ENCODE measurements at regions not wholly inside any gene's neighbourhood (a gene's known extent, or its start where the extent isn't known, plus 50 kb on each side); places are given as distances from the start of the nearest gene placed in this dataset.

DNA sequence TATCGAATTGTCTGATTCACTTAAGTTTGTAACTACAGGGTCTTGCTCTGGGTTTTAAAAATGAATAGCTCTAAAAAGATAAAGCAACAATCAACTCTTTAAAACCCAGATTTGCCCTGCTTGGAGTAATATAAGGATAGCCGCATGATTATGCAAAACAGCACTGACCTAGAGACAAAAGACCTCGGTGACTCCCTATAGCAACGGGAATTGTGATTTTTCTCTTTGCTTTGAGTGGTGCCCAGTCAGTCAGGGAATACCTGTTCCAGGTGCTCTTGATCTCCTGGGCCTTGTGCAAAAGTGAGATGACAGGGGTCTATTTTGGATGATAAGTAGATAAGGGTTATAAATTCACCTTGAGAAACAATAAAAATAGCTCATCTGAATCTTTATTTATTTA is 336.3 kb upstream of the NOX3 start (continued):
- TF ChIP-seq, protein P1, sequence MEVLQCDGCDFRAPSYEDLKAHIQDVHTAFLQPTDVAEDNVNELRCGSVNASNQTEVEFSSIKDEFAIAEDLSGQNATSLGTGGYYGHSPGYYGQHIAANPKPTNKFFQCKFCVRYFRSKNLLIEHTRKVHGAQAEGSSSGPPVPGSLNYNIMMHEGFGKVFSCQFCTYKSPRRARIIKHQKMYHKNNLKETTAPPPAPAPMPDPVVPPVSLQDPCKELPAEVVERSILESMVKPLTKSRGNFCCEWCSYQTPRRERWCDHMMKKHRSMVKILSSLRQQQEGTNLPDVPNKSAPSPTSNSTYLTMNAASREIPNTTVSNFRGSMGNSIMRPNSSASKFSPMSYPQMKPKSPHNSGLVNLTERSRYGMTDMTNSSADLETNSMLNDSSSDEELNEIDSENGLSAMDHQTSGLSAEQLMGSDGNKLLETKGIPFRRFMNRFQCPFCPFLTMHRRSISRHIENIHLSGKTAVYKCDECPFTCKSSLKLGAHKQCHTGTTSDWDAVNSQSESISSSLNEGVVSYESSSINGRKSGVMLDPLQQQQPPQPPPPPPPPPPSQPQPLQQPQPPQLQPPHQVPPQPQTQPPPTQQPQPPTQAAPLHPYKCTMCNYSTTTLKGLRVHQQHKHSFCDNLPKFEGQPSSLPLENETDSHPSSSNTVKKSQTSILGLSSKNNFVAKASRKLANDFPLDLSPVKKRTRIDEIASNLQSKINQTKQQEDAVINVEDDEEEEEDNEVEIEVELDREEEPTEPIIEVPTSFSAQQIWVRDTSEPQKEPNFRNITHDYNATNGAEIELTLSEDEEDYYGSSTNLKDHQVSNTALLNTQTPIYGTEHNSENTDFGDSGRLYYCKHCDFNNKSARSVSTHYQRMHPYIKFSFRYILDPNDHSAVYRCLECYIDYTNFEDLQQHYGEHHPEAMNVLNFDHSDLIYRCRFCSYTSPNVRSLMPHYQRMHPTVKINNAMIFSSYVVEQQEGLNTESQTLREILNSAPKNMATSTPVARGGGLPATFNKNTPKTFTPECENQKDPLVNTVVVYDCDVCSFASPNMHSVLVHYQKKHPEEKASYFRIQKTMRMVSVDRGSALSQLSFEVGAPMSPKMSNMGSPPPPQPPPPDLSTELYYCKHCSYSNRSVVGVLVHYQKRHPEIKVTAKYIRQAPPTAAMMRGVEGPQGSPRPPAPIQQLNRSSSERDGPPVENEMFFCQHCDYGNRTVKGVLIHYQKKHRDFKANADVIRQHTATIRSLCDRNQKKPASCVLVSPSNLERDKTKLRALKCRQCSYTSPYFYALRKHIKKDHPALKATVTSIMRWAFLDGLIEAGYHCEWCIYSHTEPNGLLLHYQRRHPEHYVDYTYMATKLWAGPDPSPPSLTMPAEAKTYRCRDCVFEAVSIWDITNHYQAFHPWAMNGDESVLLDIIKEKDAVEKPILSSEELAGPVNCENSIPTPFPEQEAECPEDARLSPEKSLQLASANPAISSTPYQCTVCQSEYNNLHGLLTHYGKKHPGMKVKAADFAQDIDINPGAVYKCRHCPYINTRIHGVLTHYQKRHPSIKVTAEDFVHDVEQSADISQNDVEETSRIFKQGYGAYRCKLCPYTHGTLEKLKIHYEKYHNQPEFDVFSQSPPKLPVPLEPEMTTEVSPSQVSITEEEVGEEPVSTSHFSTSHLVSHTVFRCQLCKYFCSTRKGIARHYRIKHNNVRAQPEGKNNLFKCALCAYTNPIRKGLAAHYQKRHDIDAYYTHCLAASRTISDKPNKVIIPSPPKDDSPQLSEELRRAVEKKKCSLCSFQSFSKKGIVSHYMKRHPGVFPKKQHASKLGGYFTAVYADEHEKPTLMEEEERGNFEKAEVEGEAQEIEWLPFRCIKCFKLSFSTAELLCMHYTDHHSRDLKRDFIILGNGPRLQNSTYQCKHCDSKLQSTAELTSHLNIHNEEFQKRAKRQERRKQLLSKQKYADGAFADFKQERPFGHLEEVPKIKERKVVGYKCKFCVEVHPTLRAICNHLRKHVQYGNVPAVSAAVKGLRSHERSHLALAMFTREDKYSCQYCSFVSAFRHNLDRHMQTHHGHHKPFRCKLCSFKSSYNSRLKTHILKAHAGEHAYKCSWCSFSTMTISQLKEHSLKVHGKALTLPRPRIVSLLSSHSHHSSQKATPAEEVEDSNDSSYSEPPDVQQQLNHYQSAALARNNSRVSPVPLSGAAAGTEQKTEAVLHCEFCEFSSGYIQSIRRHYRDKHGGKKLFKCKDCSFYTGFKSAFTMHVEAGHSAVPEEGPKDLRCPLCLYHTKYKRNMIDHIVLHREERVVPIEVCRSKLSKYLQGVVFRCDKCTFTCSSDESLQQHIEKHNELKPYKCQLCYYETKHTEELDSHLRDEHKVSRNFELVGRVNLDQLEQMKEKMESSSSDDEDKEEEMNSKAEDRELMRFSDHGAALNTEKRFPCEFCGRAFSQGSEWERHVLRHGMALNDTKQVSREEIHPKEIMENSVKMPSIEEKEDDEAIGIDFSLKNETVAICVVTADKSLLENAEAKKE (CRISPR knock-in tag; IDR thresholded peaks at IDR 0.05) = no peak

DNA sequence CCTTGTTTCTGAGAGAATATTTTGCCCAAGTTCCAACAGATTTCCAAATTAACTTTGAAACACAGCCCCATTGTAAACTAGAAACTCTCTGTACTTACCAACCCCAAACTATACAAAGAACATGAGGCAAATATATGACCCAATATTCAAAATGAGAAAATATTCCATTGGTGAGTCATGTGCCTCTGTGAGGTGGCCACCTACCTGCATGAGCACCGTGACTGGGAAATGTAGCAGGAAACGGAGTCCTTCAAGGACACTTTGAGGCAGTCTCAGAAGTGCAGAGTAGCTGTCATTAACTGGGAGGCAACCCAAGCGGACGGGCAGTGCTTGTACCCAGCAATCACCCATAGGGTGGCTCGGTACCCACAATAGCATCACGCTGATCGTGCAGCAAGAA is 335.5 kb upstream of the NOX3 start:
- H3F3A ChIP-seq (replicated peaks; ENCODE audit: low read depth) = no peaks in the 10 kb centered on the region
- Mint-ChIP-seq H3K4me3 (no peak overlapping the region), H3K27me3 (ENCODE audit: insufficient read depth, low read depth, poor library complexity) (no peaks in the 10 kb centered on the region), H3K36me3 (ENCODE audit: low read depth) (peaks cover 36% of the 10 kb centered on the region), H3K9me3 (peaks cover 41% of the 10 kb centered on the region), H3K27ac (no peak overlapping the region), H3K4me1 (peaks cover 6% of the 10 kb centered on the region; the same call in 2 of the 3 replicates)
- no peaks in the 10 kb centered on the region for H4K20me1 ChIP-seq (replicated peaks; ENCODE audit: insufficient read depth)
- no peaks in the 10 kb centered on the region for H3K27me3 ChIP-seq (ENCODE audit: insufficient read depth)
- DNase-seq (ENCODE audit: low spot score) (no peak), ATAC-seq (no peak)
- no peaks in the 10 kb centered on the region for H3K79me2 ChIP-seq (replicated peaks; ENCODE audit: insufficient read depth)
- no peak overlapping the region for H3K27ac ChIP-seq (ENCODE audit: low read depth)
- H3K9me2 ChIP-seq (ENCODE audit: insufficient read depth) = no peaks in the 10 kb centered on the region
- H3K36me3 ChIP-seq (ENCODE audit: insufficient read depth) = no peaks in the 10 kb centered on the region
- no peaks in the 10 kb centered on the region for H3K4me1 ChIP-seq (ENCODE audit: insufficient read depth)
- H2AFZ ChIP-seq = peak overlapping the region; percentile 61; the same call in 1 of the 2 replicates
- H3K4me3 ChIP-seq = no peak overlapping the region
- no peak overlapping the region for H3K4me2 ChIP-seq
- TF ChIP-seq JUNB (IDR thresholded peaks at IDR 0.05; ENCODE audit: unreplicated experiment) (no peak), CREB1 (CRISPR knock-in tag; IDR thresholded peaks at IDR 0.05; ENCODE audit: low read depth) (no peak), EZH2phosphoT487 (IDR thresholded peaks at IDR 0.05; ENCODE audit: unreplicated experiment) (no peak), ZNF331 (CRISPR knock-in tag; IDR thresholded peaks at IDR 0.05; ENCODE audit: low read depth) (no peak)
- TF ChIP-seq, protein P2, sequence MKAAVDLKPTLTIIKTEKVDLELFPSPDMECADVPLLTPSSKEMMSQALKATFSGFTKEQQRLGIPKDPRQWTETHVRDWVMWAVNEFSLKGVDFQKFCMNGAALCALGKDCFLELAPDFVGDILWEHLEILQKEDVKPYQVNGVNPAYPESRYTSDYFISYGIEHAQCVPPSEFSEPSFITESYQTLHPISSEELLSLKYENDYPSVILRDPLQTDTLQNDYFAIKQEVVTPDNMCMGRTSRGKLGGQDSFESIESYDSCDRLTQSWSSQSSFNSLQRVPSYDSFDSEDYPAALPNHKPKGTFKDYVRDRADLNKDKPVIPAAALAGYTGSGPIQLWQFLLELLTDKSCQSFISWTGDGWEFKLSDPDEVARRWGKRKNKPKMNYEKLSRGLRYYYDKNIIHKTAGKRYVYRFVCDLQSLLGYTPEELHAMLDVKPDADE (IDR thresholded peaks at IDR 0.05) = no peak
- TF ChIP-seq, protein P3, sequence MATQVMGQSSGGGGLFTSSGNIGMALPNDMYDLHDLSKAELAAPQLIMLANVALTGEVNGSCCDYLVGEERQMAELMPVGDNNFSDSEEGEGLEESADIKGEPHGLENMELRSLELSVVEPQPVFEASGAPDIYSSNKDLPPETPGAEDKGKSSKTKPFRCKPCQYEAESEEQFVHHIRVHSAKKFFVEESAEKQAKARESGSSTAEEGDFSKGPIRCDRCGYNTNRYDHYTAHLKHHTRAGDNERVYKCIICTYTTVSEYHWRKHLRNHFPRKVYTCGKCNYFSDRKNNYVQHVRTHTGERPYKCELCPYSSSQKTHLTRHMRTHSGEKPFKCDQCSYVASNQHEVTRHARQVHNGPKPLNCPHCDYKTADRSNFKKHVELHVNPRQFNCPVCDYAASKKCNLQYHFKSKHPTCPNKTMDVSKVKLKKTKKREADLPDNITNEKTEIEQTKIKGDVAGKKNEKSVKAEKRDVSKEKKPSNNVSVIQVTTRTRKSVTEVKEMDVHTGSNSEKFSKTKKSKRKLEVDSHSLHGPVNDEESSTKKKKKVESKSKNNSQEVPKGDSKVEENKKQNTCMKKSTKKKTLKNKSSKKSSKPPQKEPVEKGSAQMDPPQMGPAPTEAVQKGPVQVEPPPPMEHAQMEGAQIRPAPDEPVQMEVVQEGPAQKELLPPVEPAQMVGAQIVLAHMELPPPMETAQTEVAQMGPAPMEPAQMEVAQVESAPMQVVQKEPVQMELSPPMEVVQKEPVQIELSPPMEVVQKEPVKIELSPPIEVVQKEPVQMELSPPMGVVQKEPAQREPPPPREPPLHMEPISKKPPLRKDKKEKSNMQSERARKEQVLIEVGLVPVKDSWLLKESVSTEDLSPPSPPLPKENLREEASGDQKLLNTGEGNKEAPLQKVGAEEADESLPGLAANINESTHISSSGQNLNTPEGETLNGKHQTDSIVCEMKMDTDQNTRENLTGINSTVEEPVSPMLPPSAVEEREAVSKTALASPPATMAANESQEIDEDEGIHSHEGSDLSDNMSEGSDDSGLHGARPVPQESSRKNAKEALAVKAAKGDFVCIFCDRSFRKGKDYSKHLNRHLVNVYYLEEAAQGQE (IDR thresholded peaks at IDR 0.05; ENCODE audit: unreplicated experiment) = no peak

All from GM23338 (cell line).